ENCODE measurements at regions not wholly inside any gene's neighbourhood (a gene's known extent, or its start where the extent isn't known, plus 50 kb on each side); places are given as distances from the start of the nearest gene placed in this dataset.
"Not testable (repeated sequence)": the region's sequence is repeated elsewhere in the genome, so short reads cannot be mapped to it uniquely, and the experiment has no call there.

GRCh38 chr3:176651622-176652021 is 545.7 kb downstream of the TBL1XR1 start:
- no peak for DNase-seq (ENCODE audit: low read depth in 3 of 3, low spot score in 1 of 3)

- no peak for DNase-seq (ENCODE audit: low read depth in 3 of 3, low spot score in 1 of 3)
These were observed 546.8 kb downstream of the TBL1XR1 start for GRCh38 chr3:176650478-176650877.

GRCh38 chr3:176647987-176648386 is 549.3 kb downstream of the TBL1XR1 start:
- no peak for DNase-seq (ENCODE audit: low read depth in 3 of 3, low spot score in 1 of 3)

GRCh38 chr3:176633511-176633910 is 563.8 kb downstream of the TBL1XR1 start:
- no peak for DNase-seq (ENCODE audit: low read depth in 3 of 3, low spot score in 1 of 3)

- no peak for DNase-seq (ENCODE audit: low read depth in 3 of 3, low spot score in 1 of 3)
These were observed 564.4 kb downstream of the TBL1XR1 start for GRCh38 chr3:176632925-176633324.

- DNase-seq (ENCODE audit: low read depth in 3 of 3, low spot score in 1 of 3): no peak
These were observed 566.1 kb downstream of the TBL1XR1 start for GRCh38 chr3:176631165-176631564.

GRCh38 chr3:176628101-176628639 is 569.1 kb downstream of the TBL1XR1 start:
- no peak for DNase-seq (ENCODE audit: low read depth in 3 of 3, low spot score in 1 of 3)

- no peak for DNase-seq (ENCODE audit: low read depth in 3 of 3, low spot score in 1 of 3)
These were observed 573.7 kb downstream of the TBL1XR1 start for GRCh38 chr3:176623468-176624150.

- no peak for DNase-seq (ENCODE audit: low read depth in 3 of 3, low spot score in 1 of 3)
These were observed 577.4 kb downstream of the TBL1XR1 start for GRCh38 chr3:176619833-176620232.

- no peak for DNase-seq (ENCODE audit: low read depth in 3 of 3, low spot score in 1 of 3)
These were observed 581.5 kb downstream of the TBL1XR1 start for GRCh38 chr3:176615826-176616225.

- DNase-seq (ENCODE audit: low read depth in 3 of 3, low spot score in 1 of 3): no peak
These were observed 585.6 kb downstream of the TBL1XR1 start for GRCh38 chr3:176611703-176612102.

GRCh38 chr3:176609361-176609760 is 587.9 kb downstream of the TBL1XR1 start:
- DNase-seq (ENCODE audit: low read depth in 3 of 3, low spot score in 1 of 3): no peak

- DNase-seq (ENCODE audit: low read depth in 3 of 3, low spot score in 1 of 3): not testable (repeated sequence)
These were observed 591.7 kb downstream of the TBL1XR1 start for GRCh38 chr3:176605553-176605952.

- no peak for DNase-seq (ENCODE audit: low read depth in 3 of 3, low spot score in 1 of 3)
These were observed 602.0 kb downstream of the TBL1XR1 start for GRCh38 chr3:176595307-176595706.

GRCh38 chr3:176590722-176591121 is 606.6 kb downstream of the TBL1XR1 start:
- no peak for DNase-seq (ENCODE audit: low read depth in 3 of 3, low spot score in 1 of 3)

- no peak for DNase-seq (ENCODE audit: low read depth in 3 of 3, low spot score in 1 of 3)
These were observed 610.2 kb downstream of the TBL1XR1 start for GRCh38 chr3:176587089-176587488.

- DNase-seq (ENCODE audit: low read depth in 3 of 3, low spot score in 1 of 3): no peak
These were observed 612.7 kb downstream of the TBL1XR1 start for GRCh38 chr3:176584413-176585176.

GRCh38 chr3:176583956-176584355 is 613.3 kb downstream of the TBL1XR1 start:
- DNase-seq (ENCODE audit: low read depth in 3 of 3, low spot score in 1 of 3): no peak

GRCh38 chr3:176581589-176581988 is 615.7 kb downstream of the TBL1XR1 start:
- no peak for DNase-seq (ENCODE audit: low read depth in 3 of 3, low spot score in 1 of 3)

GRCh38 chr3:176579711-176580185 is 617.5 kb downstream of the TBL1XR1 start:
- no peak for DNase-seq (ENCODE audit: low read depth in 3 of 3, low spot score in 1 of 3)

- DNase-seq (ENCODE audit: low read depth in 3 of 3, low spot score in 1 of 3): no peak
These were observed 619.0 kb downstream of the TBL1XR1 start for GRCh38 chr3:176578316-176578715.

- DNase-seq (ENCODE audit: low read depth in 3 of 3, low spot score in 1 of 3): no peak
These were observed 619.8 kb downstream of the TBL1XR1 start for GRCh38 chr3:176577447-176577846.

Data from stimulated activated CD4-positive, alpha-beta T cell treated with anti-CD3 and anti-CD28 coated beads, TNF-alpha, amount 100 ng/mL, for 1 hour (primary cell).